DOHH2 (cell line): ENCODE measurements at regions not wholly inside any gene's neighbourhood (a gene's known extent, or its start where the extent isn't known, plus 50 kb on each side); places are given as distances from the start of the nearest gene placed in this dataset.

Source experiments
- EZH2phosphoT487 ChIP-seq: fragments of 200-600 bp; sonication (generic); IDR thresholded peaks from 2 replicates; pipeline ENCODE4 v1.6.1; 2017; ENCODE audit warnings: borderline replicate concordance, mild to moderate bottlenecking, antibody characterized with exemption, low read length, moderate library complexity, mixed read lengths
- TF ChIP-seq, protein P1 (sequence below): fragments of 200-600 bp; sonication (generic); IDR thresholded peaks from one replicate; pipeline ENCODE4 v1.5.1; 2014; ENCODE audit warnings: antibody characterized with exemption, mild to moderate bottlenecking, low read depth, low read length; ENCODE audit not compliant: poor library complexity, severe bottlenecking

DNA sequence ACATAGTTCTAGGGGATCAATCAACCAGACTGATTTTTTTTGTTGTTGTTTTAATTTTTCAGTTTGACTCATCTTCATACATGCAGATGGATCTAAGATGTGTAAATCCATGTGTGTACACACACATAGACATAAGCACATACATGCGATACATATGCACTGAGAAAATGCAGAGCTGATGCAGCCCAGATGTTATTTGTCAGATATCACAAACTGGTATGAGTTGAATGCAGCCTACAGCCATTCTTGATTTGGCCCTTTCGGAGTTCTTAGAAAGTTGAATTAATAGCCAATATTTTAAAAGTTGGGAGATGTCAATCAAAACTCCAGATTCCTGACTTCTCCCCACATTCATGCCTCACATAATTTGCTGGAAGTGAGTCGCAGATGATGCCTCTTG, 180.4 kb downstream of the SPATA18 start:
- TF ChIP-seq, protein P1, sequence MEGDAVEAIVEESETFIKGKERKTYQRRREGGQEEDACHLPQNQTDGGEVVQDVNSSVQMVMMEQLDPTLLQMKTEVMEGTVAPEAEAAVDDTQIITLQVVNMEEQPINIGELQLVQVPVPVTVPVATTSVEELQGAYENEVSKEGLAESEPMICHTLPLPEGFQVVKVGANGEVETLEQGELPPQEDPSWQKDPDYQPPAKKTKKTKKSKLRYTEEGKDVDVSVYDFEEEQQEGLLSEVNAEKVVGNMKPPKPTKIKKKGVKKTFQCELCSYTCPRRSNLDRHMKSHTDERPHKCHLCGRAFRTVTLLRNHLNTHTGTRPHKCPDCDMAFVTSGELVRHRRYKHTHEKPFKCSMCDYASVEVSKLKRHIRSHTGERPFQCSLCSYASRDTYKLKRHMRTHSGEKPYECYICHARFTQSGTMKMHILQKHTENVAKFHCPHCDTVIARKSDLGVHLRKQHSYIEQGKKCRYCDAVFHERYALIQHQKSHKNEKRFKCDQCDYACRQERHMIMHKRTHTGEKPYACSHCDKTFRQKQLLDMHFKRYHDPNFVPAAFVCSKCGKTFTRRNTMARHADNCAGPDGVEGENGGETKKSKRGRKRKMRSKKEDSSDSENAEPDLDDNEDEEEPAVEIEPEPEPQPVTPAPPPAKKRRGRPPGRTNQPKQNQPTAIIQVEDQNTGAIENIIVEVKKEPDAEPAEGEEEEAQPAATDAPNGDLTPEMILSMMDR = no peak
- no peak for TF ChIP-seq EZH2phosphoT487
